IPS DF 4.7 (cell line): ENCODE measurements at regions not wholly inside any gene's neighbourhood (a gene's known extent, or its start where the extent isn't known, plus 50 kb on each side); places are given as distances from the start of the nearest gene placed in this dataset.
"Not testable (repeated sequence)": the region's sequence is repeated elsewhere in the genome, so short reads cannot be mapped to it uniquely, and the experiment has no call there.

Experiments used
- DNase-seq: peaks from one replicate; pipeline ENCODE4 v3.0.0-alpha.2; 2013; ENCODE audit warnings: low spot score; ENCODE audit errors: extremely low read depth

- DNase-seq = no peak
These were observed 67.2 kb downstream of the BUB3 start for GRCh38 chr10:123221418-123221817.

- DNase-seq = no peak
These were observed 68.6 kb downstream of the BUB3 start for GRCh38 chr10:123222832-123223231.

- no peak for DNase-seq
These were observed 73.5 kb downstream of the BUB3 start for GRCh38 chr10:123227706-123228105.

GRCh38 chr10:123229927-123230630 is 75.9 kb downstream of the BUB3 start:
- no peak for DNase-seq

GRCh38 chr10:123232879-123233278 is 78.7 kb downstream of the BUB3 start:
- not testable (repeated sequence) for DNase-seq

GRCh38 chr10:123235014-123235413 is 80.8 kb downstream of the BUB3 start:
- DNase-seq = not testable (repeated sequence)

- no peak for DNase-seq
These were observed 81.9 kb downstream of the BUB3 start for GRCh38 chr10:123236126-123236525.

GRCh38 chr10:123240250-123240649 is 86.0 kb downstream of the BUB3 start:
- DNase-seq = no peak

GRCh38 chr10:123240776-123241175 is 86.6 kb downstream of the BUB3 start:
- DNase-seq = no peak

- DNase-seq = no peak
These were observed 87.4 kb downstream of the BUB3 start for GRCh38 chr10:123241391-123242141.

- no peak for DNase-seq
These were observed 90.5 kb downstream of the BUB3 start for GRCh38 chr10:123244747-123245146.

GRCh38 chr10:123245264-123245663 is 91.1 kb downstream of the BUB3 start:
- no peak for DNase-seq

- DNase-seq = no peak
These were observed 95.7 kb downstream of the BUB3 start for GRCh38 chr10:123249894-123250293.

- no peak for DNase-seq
These were observed 96.4 kb downstream of the BUB3 start for GRCh38 chr10:123250640-123251039.

GRCh38 chr10:123252779-123253178 is 98.6 kb downstream of the BUB3 start:
- no peak for DNase-seq

- not testable (repeated sequence) for DNase-seq
These were observed 100.1 kb downstream of the BUB3 start for GRCh38 chr10:123254343-123254742.

GRCh38 chr10:123257904-123258456 is 103.8 kb downstream of the BUB3 start:
- no peak for DNase-seq

GRCh38 chr10:123259081-123259480 is 104.9 kb downstream of the BUB3 start:
- DNase-seq = no peak

GRCh38 chr10:123259791-123260190 is 105.6 kb downstream of the BUB3 start:
- DNase-seq = no peak

GRCh38 chr10:123262456-123262855 is 108.3 kb downstream of the BUB3 start:
- DNase-seq = no peak

- DNase-seq = no peak
These were observed 112.8 kb downstream of the BUB3 start for GRCh38 chr10:123266971-123267370.

- DNase-seq = no peak
These were observed 114.9 kb downstream of the BUB3 start for GRCh38 chr10:123269017-123269552.
